ENCODE measurements at regions not wholly inside any gene's neighbourhood (a gene's known extent, or its start where the extent isn't known, plus 50 kb on each side); places are given as distances from the start of the nearest gene placed in this dataset.

- in situ Hi-C loops (cut with MboI; ENCODE audit: low sequenced_read_pairs in 4 of 4) = no loop called here
- no peaks in the 10 kb centered on the region for H3K36me3 ChIP-seq
- no peaks in the 10 kb centered on the region for H3K4me1 ChIP-seq
- H3K27me3 ChIP-seq = no peaks in the 10 kb centered on the region
- H3K9me3 ChIP-seq = no peaks in the 10 kb centered on the region
- no peak overlapping the region for H3K27ac ChIP-seq
- no peak for DNase-seq
- no peak overlapping the region for H3K4me3 ChIP-seq
- ATAC-seq = no peak
- TF ChIP-seq CTCF (IDR thresholded peaks at IDR 0.05 in 4 of 5, conservative IDR thresholded peaks at IDR 0.05 in 1 of 5) (no peak), POLR2A (IDR thresholded peaks at IDR 0.05) (no peak)
- intact Hi-C loops (cut with DNase I; ENCODE audit: low total_unique reads) = no loop called here
These were observed 481.1 kb upstream of the RORB start for GRCh38 chr9:74016004-74016403.

DNA sequence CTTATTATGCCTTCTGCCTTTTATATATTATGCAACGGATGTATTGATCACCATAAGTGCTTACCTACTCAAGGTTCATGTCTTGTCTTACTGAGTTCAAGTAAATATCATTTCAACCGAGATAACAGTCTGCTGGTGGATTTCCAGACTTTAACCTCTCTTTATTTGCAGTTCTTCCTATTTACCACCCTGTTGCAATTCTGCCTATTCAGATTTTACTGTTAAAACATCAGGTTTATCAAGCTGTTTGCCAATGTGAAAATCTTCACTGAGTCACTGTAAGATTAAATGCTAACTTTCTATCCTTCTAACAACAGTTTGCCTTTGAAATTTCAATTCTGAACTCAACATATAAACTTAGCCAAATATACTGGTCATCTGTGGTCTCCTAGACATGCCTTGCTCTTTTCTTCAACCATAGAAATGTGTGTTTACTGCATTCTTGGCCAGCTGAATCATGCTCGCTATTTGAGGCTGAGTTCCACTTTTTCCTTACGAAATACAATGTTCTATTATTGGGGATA, 471.7 kb upstream of the RORB start:
- intact Hi-C loops (cut with DNase I; ENCODE audit: low total_unique reads) (no loop called here), in situ Hi-C loops (cut with MboI; ENCODE audit: low sequenced_read_pairs in 4 of 4) (no loop called here)
- no peak overlapping the region for H3K4me3 ChIP-seq
- H3K27ac ChIP-seq = no peak overlapping the region
- TF ChIP-seq POLR2A (IDR thresholded peaks at IDR 0.05) = no peak
- no peak for TF ChIP-seq CTCF (IDR thresholded peaks at IDR 0.05 in 4 of 5, conservative IDR thresholded peaks at IDR 0.05 in 1 of 5)
- ATAC-seq (no peak), DNase-seq (no peak)
- no peaks in the 10 kb centered on the region for H3K9me3 ChIP-seq
- H3K27me3 ChIP-seq = no peaks in the 10 kb centered on the region
- no peaks in the 10 kb centered on the region for H3K36me3 ChIP-seq
- H3K4me1 ChIP-seq = no peaks in the 10 kb centered on the region

- no peaks in the 10 kb centered on the region for H3K4me1 ChIP-seq
- ATAC-seq (no peak), DNase-seq (no peak)
- H3K4me3 ChIP-seq = no peak overlapping the region
- in situ Hi-C loops (cut with MboI; ENCODE audit: low sequenced_read_pairs in 4 of 4) = loop anchor here in 1 of 4 donors (10.0 kb wide), 1 partner anchor 62 kb away; no protein-coding TSS in a partner anchor
- no peaks in the 10 kb centered on the region for H3K9me3 ChIP-seq
- no peaks in the 10 kb centered on the region for H3K36me3 ChIP-seq
- no peak overlapping the region for H3K27ac ChIP-seq
- TF ChIP-seq POLR2A (IDR thresholded peaks at IDR 0.05) (no peak), CTCF (IDR thresholded peaks at IDR 0.05 in 4 of 5, conservative IDR thresholded peaks at IDR 0.05 in 1 of 5) (no peak)
- intact Hi-C loops (cut with DNase I; ENCODE audit: low total_unique reads) = no loop called here
- no peaks in the 10 kb centered on the region for H3K27me3 ChIP-seq
These were observed 464.7 kb upstream of the RORB start for GRCh38 chr9:74032421-74032820.

- no peak for TF ChIP-seq CTCF (IDR thresholded peaks at IDR 0.05 in 4 of 5, conservative IDR thresholded peaks at IDR 0.05 in 1 of 5)
- no peak for TF ChIP-seq POLR2A (IDR thresholded peaks at IDR 0.05)
- Histone ChIP-seq H3K9me3 (no peaks in the 10 kb centered on the region), H3K36me3 (no peaks in the 10 kb centered on the region), H3K27ac (no peak overlapping the region), H3K27me3 (no peaks in the 10 kb centered on the region), H3K4me3 (no peak overlapping the region), H3K4me1 (no peaks in the 10 kb centered on the region)
- ATAC-seq (no peak), DNase-seq (no peak)
- intact Hi-C loops (cut with DNase I; ENCODE audit: low total_unique reads) = no loop called here
- in situ Hi-C loops (cut with MboI; ENCODE audit: low sequenced_read_pairs in 4 of 4) = loop anchor here in 1 of 4 donors (10.0 kb wide), 1 partner anchor 59 kb away; no protein-coding TSS in a partner anchor
These were observed 461.3 kb upstream of the RORB start for GRCh38 chr9:74035786-74036185.

Data from gastrocnemius medialis (tissue), 4 donors.